GM13977 (cell line): ENCODE measurements at regions not wholly inside any gene's neighbourhood (a gene's known extent, or its start where the extent isn't known, plus 50 kb on each side); places are given as distances from the start of the nearest gene placed in this dataset.
A peak's percentile ranks its signal among the peaks of the same experiment; 100 is the strongest.
"Not testable (repeated sequence)": the region's sequence is repeated elsewhere in the genome, so short reads cannot be mapped to it uniquely, and the experiment has no call there.

ENCODE experiments used
- DNase-seq: peaks from one replicate; pipeline ENCODE4 v3.0.0; 2012; ENCODE audit warnings: low spot score
- in situ Hi-C: fragments of 300-500 bp; cut with MboI; formaldehyde crosslinking; loops from one replicate; pipeline ENCODE4 v1.12.0; 2022; ENCODE audit warnings: low sequenced_read_pairs, low pct_unique_long_range_greater_than_20kb, mixed read lengths, inconsistent platforms; ENCODE audit not compliant: unreplicated experiment
- TF ChIP-seq, protein P1 (sequence below): IDR thresholded peaks from 2 replicates; pipeline ENCODE4 v1.5.1; 2012; ENCODE audit warnings: mild to moderate bottlenecking, control low read depth; ENCODE audit not compliant: insufficient read depth; ENCODE audit errors: extremely low read depth, missing control alignments

DNA sequence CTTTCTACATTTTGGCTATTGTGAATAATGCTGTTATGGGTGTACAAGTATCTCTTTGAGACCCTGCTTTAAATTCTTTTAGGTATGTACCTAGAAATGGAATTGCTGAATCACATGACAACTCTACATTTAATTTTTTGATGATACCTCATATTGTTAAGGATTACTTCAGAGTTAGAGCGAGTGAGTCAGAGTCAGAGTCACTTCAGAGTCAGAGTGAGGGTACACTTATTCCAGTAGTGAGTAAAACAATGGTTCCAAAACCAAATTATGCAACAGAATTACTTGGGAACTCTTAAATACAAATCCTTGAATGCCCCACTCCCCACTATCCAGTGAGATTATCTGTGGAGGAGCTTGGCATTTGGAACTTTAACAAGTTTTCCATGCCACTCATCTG, 50.3 kb upstream of the SNRK start:
- DNase-seq = no peak
- in situ Hi-C loops = no loop called here
- TF ChIP-seq, protein P1, sequence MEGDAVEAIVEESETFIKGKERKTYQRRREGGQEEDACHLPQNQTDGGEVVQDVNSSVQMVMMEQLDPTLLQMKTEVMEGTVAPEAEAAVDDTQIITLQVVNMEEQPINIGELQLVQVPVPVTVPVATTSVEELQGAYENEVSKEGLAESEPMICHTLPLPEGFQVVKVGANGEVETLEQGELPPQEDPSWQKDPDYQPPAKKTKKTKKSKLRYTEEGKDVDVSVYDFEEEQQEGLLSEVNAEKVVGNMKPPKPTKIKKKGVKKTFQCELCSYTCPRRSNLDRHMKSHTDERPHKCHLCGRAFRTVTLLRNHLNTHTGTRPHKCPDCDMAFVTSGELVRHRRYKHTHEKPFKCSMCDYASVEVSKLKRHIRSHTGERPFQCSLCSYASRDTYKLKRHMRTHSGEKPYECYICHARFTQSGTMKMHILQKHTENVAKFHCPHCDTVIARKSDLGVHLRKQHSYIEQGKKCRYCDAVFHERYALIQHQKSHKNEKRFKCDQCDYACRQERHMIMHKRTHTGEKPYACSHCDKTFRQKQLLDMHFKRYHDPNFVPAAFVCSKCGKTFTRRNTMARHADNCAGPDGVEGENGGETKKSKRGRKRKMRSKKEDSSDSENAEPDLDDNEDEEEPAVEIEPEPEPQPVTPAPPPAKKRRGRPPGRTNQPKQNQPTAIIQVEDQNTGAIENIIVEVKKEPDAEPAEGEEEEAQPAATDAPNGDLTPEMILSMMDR = no peak

DNA sequence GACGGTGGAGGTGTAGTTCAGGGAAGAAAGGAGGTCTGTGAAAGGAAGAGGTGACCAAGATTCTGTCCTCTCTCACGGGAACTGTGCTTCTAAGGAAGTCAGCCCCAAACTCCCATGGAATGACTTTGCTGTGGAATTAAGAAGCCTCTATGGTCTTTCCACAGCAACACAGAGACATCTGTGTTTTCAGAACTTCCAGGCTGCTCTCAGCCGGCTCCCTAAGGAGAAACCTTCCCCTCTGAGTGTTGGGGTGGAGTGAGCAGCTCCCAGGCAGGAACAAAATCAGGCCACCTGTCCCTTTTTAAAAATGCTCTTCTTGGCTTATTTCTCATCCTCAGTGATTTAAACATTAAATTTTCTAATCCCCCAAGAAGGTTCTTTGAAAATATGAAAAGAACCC, 53.3 kb upstream of the SNRK start:
- TF ChIP-seq, protein P1 = no peak
- DNase-seq = no peak
- in situ Hi-C loops = no loop called here

DNA sequence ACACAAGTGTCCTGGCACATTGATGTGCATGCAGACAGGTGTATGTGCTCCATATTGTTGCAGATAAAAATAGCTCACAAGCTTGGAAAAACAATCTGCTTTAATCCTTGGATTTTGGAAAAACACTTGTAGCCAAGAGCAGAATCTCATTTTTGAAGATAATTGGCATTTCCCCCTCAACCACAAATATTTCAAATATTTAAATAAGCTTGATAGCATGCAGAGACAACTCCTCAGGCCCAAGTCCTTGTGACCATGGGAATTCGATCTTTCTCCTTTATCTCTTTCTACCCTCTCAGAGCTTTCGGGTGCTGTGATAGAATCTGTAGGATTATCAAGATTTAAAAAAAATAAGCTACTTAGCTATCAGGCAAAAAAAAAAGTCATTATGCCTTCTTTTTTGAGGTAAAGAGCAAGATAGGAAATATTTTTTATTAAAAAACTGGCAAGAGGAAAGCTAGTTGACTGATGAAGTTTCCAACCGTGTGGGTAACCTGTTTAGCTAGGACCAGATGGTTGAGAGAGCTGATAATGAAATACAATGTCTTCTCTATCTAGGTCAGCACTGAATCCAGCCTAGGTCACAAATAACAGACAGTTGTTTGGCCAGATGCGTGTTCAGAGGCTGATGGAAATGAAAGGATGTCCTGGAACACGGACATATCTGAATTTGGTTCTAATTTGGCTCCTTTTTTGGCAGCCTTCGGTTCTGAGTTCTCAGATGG, 54.9 kb upstream of the SNRK start:
- TF ChIP-seq, protein P1 = no peak
- no peak for DNase-seq

DNA sequence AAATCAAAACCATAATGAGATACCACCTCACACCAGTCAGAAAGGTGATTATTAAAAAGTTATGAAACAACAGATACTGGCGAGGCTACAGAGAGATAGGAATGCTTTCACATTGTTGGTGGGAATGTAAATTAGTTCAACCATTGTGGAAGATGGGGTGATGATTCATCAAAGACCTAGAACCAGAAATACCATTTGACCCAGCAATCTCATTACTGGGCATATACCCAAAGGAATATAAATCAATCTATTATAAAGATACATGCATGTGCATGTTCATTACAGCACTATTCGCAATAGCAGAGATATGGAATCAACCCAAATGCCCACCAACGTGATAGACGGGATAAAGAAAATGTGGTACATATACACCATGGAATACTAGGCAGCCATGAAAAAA, 56.5 kb upstream of the SNRK start:
- DNase-seq = not testable (repeated sequence)

More for the DNA sequence above, 54.9 kb upstream of the SNRK start:
- in situ Hi-C loops = no loop called here

DNA sequence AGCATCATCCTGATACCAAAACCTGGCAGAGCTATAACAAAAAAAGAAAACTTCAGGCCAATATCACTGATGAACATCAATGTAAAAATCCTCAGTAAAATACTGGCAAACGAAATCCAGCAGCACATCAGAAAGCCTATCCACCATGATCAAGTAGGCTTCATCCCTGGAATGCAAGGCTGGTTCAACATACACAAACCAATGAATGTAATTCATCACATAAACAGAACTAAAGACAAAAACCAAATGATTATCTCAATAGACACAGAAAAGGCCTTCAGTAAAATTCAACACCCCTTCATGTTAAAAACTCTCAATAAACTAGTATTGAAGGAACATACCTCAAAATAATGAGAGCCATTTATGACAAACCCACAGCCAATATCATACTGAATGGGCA, 58.7 kb upstream of the SNRK start:
- in situ Hi-C loops, DNase-seq: not testable (repeated sequence)

More for the DNA sequence above, 56.5 kb upstream of the SNRK start:
- in situ Hi-C loops = not testable (repeated sequence)

DNA sequence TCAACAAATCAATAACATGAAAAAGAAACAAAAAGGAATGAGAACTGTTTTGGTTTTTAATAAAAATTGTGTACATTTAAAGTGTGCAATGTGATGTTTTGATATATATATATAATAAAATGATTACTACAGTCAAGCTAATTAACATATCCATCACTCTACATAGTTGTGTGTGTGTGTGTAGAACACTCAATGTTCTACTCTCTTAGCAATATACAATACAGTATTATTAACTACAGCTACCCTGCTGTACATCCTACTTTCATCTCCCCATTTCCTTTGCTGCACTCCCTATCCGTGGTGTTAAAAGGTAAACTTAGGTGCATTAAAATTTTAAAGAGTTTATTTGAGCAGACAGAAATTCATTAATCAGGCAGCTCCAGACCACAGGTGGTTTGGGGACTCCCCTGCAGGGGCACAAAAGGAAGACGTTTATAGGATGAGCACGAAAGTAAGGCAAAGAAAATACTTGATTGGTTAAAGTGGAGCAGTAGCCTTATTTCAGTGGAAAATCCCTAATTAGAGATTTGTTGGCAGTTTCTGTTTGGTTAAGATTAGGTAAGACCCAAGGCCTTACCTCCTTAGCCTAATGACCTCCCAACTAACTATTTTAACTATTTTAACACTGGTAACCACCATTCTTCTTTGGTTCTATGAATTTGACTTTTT, 61.8 kb upstream of the SNRK start:
- DNase-seq = no peak
- TF ChIP-seq, protein P1 = no peak
- in situ Hi-C loops = no loop called here

DNA sequence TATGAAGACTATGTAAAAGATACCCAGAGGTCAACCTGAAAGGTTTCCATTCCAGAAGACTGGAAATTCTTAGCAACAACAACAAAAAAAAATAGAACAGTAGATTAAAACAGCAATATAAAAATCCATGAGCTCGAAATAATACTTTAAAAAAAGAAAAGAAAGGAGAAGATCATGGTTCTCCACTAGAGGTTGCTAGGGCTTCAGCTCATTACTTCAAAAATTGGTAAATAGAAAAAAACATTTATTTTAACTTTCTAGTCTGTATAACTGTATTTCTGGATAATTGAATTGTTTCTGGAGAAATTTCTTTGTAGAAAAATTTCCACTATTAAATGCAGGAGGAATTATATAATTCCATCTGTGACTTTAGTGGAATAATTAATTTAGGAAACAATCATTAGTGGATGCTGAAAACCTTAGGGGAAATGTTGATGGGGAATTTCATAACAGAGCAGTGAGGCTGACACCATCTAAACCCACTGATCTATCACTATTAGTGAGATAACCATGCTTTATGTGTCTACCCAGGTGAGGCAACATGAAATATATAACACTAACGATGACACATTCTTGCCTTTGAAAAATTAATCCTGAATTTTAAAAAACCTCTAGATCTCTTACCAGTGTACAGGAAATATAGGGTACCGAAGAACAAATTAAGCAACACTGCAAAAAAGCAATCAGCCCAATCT, 62.5 kb upstream of the SNRK start:
- TF ChIP-seq, protein P1 = peak; percentile 37
- in situ Hi-C loops = no loop called here
- DNase-seq = no peak
